Progenitor cell of endocrine pancreas (in vitro differentiated cells): ENCODE measurements at regions not wholly inside any gene's neighbourhood (a gene's known extent, or its start where the extent isn't known, plus 50 kb on each side); places are given as distances from the start of the nearest gene placed in this dataset.

Experiments
- DNase-seq: peaks from one replicate; pipeline ENCODE4 v3.0.0; 2021; ENCODE audit warnings: low spot score; ENCODE audit not compliant: unreplicated experiment
- H3K27ac Mint-ChIP-seq: 2 replicates; pipeline ENCODE4 v1.8.0; 2021; ENCODE audit warnings: mild to moderate bottlenecking, moderate library complexity, mixed read lengths
- H3K27me3 Mint-ChIP-seq: 2 replicates; pipeline ENCODE4 v1.8.0; 2021; ENCODE audit warnings: mixed read lengths
- H3K36me3 Mint-ChIP-seq: 2 replicates; pipeline ENCODE4 v1.8.0; 2022; ENCODE audit warnings: mixed read lengths; ENCODE audit not compliant: insufficient read depth
- H3K4me1 Mint-ChIP-seq: 2 replicates; pipeline ENCODE4 v1.8.0; 2021; ENCODE audit warnings: low read depth, mixed read lengths
- H3K4me3 Mint-ChIP-seq: 2 replicates; pipeline ENCODE4 v1.8.0; 2021; ENCODE audit warnings: low read depth, mild to moderate bottlenecking, moderate library complexity, mixed read lengths
- H3K9me3 Mint-ChIP-seq: 2 replicates; pipeline ENCODE4 v1.8.0; 2021; ENCODE audit warnings: low read depth, mixed read lengths
- CTCF ChIP-seq: fragments of 200-600 bp; sonication (generic); IDR thresholded peaks from one replicate; pipeline ENCODE4 v1.5.0; 2021; ENCODE audit warnings: antibody characterized with exemption, mild to moderate bottlenecking; ENCODE audit not compliant: unreplicated experiment

GRCh38 chr9:71524996-71525580 lies 243.2 kb downstream of the CEMIP2 start:
- Mint-ChIP-seq H3K27me3 (no peaks in the 10 kb centered on the region), H3K9me3 (no peaks in the 10 kb centered on the region), H3K4me1 (no peaks in the 10 kb centered on the region), H3K4me3 (no peak overlapping the region), H3K36me3 (no peaks in the 10 kb centered on the region), H3K27ac (no peak overlapping the region)
- no peak for DNase-seq
- no peak for TF ChIP-seq CTCF

- no peak for TF ChIP-seq CTCF
- Mint-ChIP-seq H3K27ac (no peak overlapping the region), H3K27me3 (no peaks in the 10 kb centered on the region), H3K36me3 (no peaks in the 10 kb centered on the region), H3K4me1 (no peaks in the 10 kb centered on the region), H3K4me3 (no peak overlapping the region), H3K9me3 (no peaks in the 10 kb centered on the region)
- no peak for DNase-seq
Measured at GRCh38 chr9:71524516-71524915, 243.8 kb downstream of the CEMIP2 start.

GRCh38 chr9:71521132-71521531 lies 247.2 kb downstream of the CEMIP2 start:
- Mint-ChIP-seq H3K9me3 (no peaks in the 10 kb centered on the region), H3K36me3 (no peaks in the 10 kb centered on the region)
- no peak for TF ChIP-seq CTCF

GRCh38 chr9:71519098-71519696 lies 249.1 kb downstream of the CEMIP2 start:
- no peaks in the 10 kb centered on the region for H3K4me1 Mint-ChIP-seq
- TF ChIP-seq CTCF: no peak
- no peaks in the 10 kb centered on the region for H3K9me3 Mint-ChIP-seq
- DNase-seq: no peak
- no peak overlapping the region for H3K27ac Mint-ChIP-seq
- H3K4me3 Mint-ChIP-seq: no peak overlapping the region
- H3K36me3 Mint-ChIP-seq: no peaks in the 10 kb centered on the region
- H3K27me3 Mint-ChIP-seq: no peaks in the 10 kb centered on the region

More at GRCh38 chr9:71521132-71521531, 247.2 kb downstream of the CEMIP2 start:
- no peak for DNase-seq
- Mint-ChIP-seq H3K4me3 (no peak overlapping the region), H3K4me1 (no peaks in the 10 kb centered on the region), H3K27me3 (no peaks in the 10 kb centered on the region), H3K27ac (no peak overlapping the region)

GRCh38 chr9:71518045-71518827 lies 250.1 kb downstream of the CEMIP2 start:
- Mint-ChIP-seq H3K4me3 (no peak overlapping the region), H3K27me3 (no peaks in the 10 kb centered on the region), H3K9me3 (no peaks in the 10 kb centered on the region), H3K4me1 (no peaks in the 10 kb centered on the region), H3K27ac (no peak overlapping the region), H3K36me3 (no peaks in the 10 kb centered on the region)
- no peak for TF ChIP-seq CTCF
- no peak for DNase-seq
